ENCODE measurements at regions not wholly inside any gene's neighbourhood (a gene's known extent, or its start where the extent isn't known, plus 50 kb on each side); places are given as distances from the start of the nearest gene placed in this dataset.

DNA sequence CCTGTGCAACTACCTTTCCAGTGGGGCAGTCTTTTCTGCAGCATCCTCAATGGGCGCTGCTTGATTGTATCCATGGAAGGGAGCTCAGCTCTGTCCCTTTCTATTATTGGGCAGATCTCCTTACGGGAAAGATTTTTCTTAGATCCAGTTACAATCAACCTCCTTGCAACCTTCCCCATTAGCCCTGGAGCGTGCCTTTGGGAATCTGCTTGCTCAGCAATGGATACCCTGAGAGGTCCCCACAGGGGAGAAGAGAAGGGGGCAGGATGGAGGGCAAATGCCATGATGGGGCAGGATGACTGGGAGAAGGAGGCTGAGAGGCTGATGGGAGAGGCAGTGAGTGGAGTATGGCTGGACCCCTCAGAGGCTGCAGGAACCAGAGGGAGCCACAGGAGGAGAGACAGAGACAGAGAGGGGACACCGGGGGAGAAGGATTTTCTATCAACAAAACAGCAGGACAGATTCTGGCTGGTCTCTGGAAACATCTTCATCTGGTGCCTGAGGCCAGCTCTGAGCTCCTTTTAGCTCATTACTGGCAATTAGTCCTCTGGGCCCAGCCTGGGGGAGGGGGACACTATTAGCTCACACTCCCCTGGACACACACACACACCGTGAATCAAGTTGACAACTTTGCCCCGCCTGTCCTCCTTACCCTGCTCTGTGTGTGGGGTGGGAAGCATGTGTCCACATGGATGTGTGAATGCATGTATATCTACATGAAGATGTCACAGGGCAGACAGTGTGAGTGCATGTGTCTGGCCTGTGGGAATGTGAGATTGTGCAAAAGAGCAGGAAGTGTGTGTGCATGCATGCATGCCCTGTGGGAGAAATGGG lies 80.8 kb upstream of the PAX2 start:
- TF ChIP-seq, protein P1, sequence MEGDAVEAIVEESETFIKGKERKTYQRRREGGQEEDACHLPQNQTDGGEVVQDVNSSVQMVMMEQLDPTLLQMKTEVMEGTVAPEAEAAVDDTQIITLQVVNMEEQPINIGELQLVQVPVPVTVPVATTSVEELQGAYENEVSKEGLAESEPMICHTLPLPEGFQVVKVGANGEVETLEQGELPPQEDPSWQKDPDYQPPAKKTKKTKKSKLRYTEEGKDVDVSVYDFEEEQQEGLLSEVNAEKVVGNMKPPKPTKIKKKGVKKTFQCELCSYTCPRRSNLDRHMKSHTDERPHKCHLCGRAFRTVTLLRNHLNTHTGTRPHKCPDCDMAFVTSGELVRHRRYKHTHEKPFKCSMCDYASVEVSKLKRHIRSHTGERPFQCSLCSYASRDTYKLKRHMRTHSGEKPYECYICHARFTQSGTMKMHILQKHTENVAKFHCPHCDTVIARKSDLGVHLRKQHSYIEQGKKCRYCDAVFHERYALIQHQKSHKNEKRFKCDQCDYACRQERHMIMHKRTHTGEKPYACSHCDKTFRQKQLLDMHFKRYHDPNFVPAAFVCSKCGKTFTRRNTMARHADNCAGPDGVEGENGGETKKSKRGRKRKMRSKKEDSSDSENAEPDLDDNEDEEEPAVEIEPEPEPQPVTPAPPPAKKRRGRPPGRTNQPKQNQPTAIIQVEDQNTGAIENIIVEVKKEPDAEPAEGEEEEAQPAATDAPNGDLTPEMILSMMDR (IDR thresholded peaks at IDR 0.05): no peak
- no peak for TF ChIP-seq ZFX (IDR thresholded peaks at IDR 0.05; ENCODE audit: borderline replicate concordance)
